GM18511 (cell line): ENCODE measurements at regions not wholly inside any gene's neighbourhood (a gene's known extent, or its start where the extent isn't known, plus 50 kb on each side); places are given as distances from the start of the nearest gene placed in this dataset.
"Not testable (repeated sequence)": the region's sequence is repeated elsewhere in the genome, so short reads cannot be mapped to it uniquely, and the experiment has no call there.

Experiments used
- ATAC-seq: cut with Tn5 transposase; IDR thresholded peaks from one replicate; pipeline ENCODE4 v1.9.1; 2021; ENCODE audit warnings: mild to moderate bottlenecking, moderate library complexity; ENCODE audit not compliant: unreplicated experiment

- ATAC-seq: no peak
Measured at GRCh38 chr2:215833531-215834162, 179.7 kb downstream of the MREG start.

- ATAC-seq: no peak
Measured at GRCh38 chr2:215832791-215833190, 180.6 kb downstream of the MREG start.

GRCh38 chr2:215831296-215831913 is 181.9 kb downstream of the MREG start:
- no peak for ATAC-seq

GRCh38 chr2:215830304-215830703 is 183.0 kb downstream of the MREG start:
- no peak for ATAC-seq

GRCh38 chr2:215829261-215829660 is 184.1 kb downstream of the MREG start:
- ATAC-seq: no peak

GRCh38 chr2:215828528-215829184 is 184.7 kb downstream of the MREG start:
- ATAC-seq: peak; percentile 96

GRCh38 chr2:215826838-215827441 is 186.4 kb downstream of the MREG start:
- no peak for ATAC-seq

- no peak for ATAC-seq
Measured at GRCh38 chr2:215826376-215826775, 187.0 kb downstream of the MREG start.

GRCh38 chr2:215825707-215826106 is 187.6 kb downstream of the MREG start:
- no peak for ATAC-seq

- ATAC-seq: not testable (repeated sequence)
Measured at GRCh38 chr2:215821298-215821697, 192.1 kb downstream of the MREG start.

GRCh38 chr2:215819713-215820112 is 193.6 kb downstream of the MREG start:
- not testable (repeated sequence) for ATAC-seq

GRCh38 chr2:215817046-215817445 is 196.3 kb downstream of the MREG start:
- ATAC-seq: no peak

GRCh38 chr2:215816424-215816823 is 196.9 kb downstream of the MREG start:
- ATAC-seq: no peak

GRCh38 chr2:215815960-215816359 is 197.4 kb downstream of the MREG start:
- ATAC-seq: no peak

GRCh38 chr2:215812966-215813365 is 200.4 kb downstream of the MREG start:
- ATAC-seq: no peak

GRCh38 chr2:215811409-215812345 is 201.7 kb downstream of the MREG start:
- peak; percentile 97 for ATAC-seq

GRCh38 chr2:215811003-215811402 is 202.3 kb downstream of the MREG start:
- peak; percentile 42 for ATAC-seq

- no peak for ATAC-seq
Measured at GRCh38 chr2:215808996-215809395, 204.4 kb downstream of the MREG start.

- ATAC-seq: no peak
Measured at GRCh38 chr2:215808194-215808593, 205.2 kb downstream of the MREG start.

- ATAC-seq: no peak
Measured at GRCh38 chr2:215805493-215805892, 207.9 kb downstream of the MREG start.

- ATAC-seq: no peak
Measured at GRCh38 chr2:215803150-215803549, 210.2 kb downstream of the MREG start.
